Right atrium auricular region (tissue), 2 donors: ENCODE measurements at regions not wholly inside any gene's neighbourhood (a gene's known extent, or its start where the extent isn't known, plus 50 kb on each side); places are given as distances from the start of the nearest gene placed in this dataset.

Source experiments
- DNase-seq: peaks from one replicate; pipeline ENCODE4 v3.0.0-alpha.2; 2019; ENCODE audit warnings: low spot score
- H3K27ac ChIP-seq, 2 donors: fragments of 200-600 bp; sonication (generic); 1 replicate in 1 of 2; 2 replicates in 1 of 2; pipeline ENCODE4 v1.5.1; 2016 to 2019
- H3K27me3 ChIP-seq, 2 donors: fragments of 200-600 bp; sonication (generic); one replicate each; pipeline versions ENCODE4 v1.5.1 to v1.6.0; 2017 to 2019
- H3K36me3 ChIP-seq: fragments of 200-600 bp; sonication (generic); one replicate; pipeline ENCODE4 v1.5.1; 2016
- H3K4me1 ChIP-seq, 2 donors: fragments of 200-600 bp; sonication (generic); one replicate each; pipeline versions ENCODE4 v1.5.1 to v1.6.0; 2017 to 2019
- H3K4me3 ChIP-seq, 2 donors: fragments of 200-600 bp; sonication (generic); 1 replicate in 1 of 2; 2 replicates in 1 of 2; pipeline ENCODE4 v1.5.1; 2017 to 2019; ENCODE audit warnings: mild to moderate bottlenecking in 1 of 2, moderate library complexity in 1 of 2
- H3K9me3 ChIP-seq, 2 donors: fragments of 200-600 bp; sonication (generic); one replicate each; pipeline ENCODE4 v1.5.1; 2019
- TF ChIP-seq, protein P1 (sequence below), 2 donors: fragments of 200-600 bp; sonication (generic); IDR thresholded peaks; one replicate each; pipeline ENCODE4 v1.5.1; 2019; ENCODE audit warnings: antibody characterized with exemption in 2 of 2

DNA sequence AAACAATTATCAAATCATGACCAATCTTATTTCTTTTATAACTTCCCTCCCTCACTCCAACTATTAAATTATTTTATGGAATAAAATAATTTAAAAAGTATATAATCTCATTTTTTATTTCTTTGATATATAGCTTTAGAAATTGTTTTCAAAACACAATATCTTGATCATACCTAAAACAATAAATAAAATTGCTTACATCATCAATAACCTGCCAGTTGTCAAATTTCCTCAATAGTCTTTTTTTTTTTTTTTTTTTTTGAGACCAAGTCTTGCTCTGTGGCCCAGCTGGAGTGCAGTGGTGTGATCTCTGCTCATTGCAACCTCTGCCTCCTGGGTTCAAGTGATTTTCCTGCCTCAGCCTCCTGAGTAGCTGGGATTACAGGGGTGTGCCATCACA is 60.1 kb upstream of the ELOVL5 start:
- Histone ChIP-seq H3K27ac (no peak overlapping the region), H3K27me3 (no peaks in the 10 kb centered on the region), H3K4me3 (no peak overlapping the region), H3K4me1 (peaks cover 0 to 5% of the 10 kb centered on the region in 2 donors), H3K36me3 (no peaks in the 10 kb centered on the region), H3K9me3 (no peaks in the 10 kb centered on the region)
- TF ChIP-seq, protein P1, sequence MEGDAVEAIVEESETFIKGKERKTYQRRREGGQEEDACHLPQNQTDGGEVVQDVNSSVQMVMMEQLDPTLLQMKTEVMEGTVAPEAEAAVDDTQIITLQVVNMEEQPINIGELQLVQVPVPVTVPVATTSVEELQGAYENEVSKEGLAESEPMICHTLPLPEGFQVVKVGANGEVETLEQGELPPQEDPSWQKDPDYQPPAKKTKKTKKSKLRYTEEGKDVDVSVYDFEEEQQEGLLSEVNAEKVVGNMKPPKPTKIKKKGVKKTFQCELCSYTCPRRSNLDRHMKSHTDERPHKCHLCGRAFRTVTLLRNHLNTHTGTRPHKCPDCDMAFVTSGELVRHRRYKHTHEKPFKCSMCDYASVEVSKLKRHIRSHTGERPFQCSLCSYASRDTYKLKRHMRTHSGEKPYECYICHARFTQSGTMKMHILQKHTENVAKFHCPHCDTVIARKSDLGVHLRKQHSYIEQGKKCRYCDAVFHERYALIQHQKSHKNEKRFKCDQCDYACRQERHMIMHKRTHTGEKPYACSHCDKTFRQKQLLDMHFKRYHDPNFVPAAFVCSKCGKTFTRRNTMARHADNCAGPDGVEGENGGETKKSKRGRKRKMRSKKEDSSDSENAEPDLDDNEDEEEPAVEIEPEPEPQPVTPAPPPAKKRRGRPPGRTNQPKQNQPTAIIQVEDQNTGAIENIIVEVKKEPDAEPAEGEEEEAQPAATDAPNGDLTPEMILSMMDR (IDR thresholded peaks at IDR 0.05) = no peak
- no peak for DNase-seq

DNA sequence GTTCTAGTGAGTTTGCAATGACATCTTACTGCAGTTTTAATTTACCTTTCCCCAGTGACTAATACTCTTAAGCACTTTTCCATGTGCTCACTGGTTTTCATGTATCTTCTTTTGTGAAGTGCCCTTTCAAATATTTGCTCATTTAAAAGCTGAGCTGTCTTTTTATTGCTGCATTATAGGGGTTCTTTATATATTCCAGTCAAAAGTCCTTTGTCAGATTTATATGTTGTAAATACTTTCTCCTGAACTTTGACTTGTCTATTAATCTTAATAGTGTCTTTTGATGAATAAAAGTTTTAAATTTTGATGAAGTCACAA is 50.2 kb upstream of the ELOVL5 start:
- no peaks in the 10 kb centered on the region for H3K27me3 ChIP-seq
- no peak overlapping the region for H3K4me3 ChIP-seq
- H3K27ac ChIP-seq = no peak overlapping the region
- TF ChIP-seq, protein P1 (IDR thresholded peaks at IDR 0.05) = no peak
- H3K36me3 ChIP-seq = no peaks in the 10 kb centered on the region
- no peak for DNase-seq
- no peaks in the 10 kb centered on the region for H3K4me1 ChIP-seq
- H3K9me3 ChIP-seq = no peaks in the 10 kb centered on the region

DNA sequence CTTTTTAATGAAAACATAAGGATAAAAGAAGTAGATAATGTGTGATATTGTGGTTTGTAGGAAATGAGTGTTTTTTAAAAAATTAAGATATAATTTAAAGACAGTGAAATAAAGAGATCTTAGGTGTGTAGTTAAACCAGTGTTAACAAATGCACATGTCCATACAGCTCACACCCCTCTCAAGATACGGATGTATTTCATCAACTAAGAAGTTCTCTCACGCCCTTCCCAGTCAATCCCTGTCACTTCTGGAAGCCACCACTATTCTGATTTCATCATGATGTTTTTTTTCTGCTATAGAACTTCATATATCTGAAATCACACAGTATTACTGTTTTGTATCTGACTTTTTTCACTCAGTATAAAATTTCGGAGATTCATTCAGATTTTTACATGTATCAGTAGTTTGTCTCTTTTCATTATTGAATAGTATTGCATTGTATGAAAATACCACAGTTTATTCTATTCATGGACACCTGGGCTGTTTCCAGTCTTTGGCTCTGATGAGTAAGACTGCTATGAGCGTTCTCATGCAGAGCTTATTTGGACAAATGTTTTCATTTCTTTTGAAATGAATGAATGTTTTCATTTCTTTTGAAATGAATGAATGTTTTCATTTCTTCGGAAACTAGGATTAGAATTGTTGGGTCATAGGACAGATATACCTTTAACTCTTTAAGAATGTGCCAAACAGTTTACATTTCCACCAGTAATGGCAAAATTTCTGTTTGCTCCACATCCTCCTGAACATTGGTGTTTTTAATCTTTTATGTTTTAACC is 49.7 kb upstream of the ELOVL5 start:
- TF ChIP-seq, protein P1 (IDR thresholded peaks at IDR 0.05) = no peak
- DNase-seq = no peak

More for the DNA sequence above, 49.7 kb upstream of the ELOVL5 start:
- Histone ChIP-seq H3K4me3 (no peak overlapping the region), H3K36me3 (no peaks in the 10 kb centered on the region), H3K27ac (no peak overlapping the region), H3K27me3 (no peaks in the 10 kb centered on the region), H3K9me3 (no peaks in the 10 kb centered on the region), H3K4me1 (no peaks in the 10 kb centered on the region)
